B cell (primary cell): ENCODE measurements at regions not wholly inside any gene's neighbourhood (a gene's known extent, or its start where the extent isn't known, plus 50 kb on each side); places are given as distances from the start of the nearest gene placed in this dataset.

Experiments
- CTCF ChIP-seq: fragments of 200-600 bp; IDR thresholded peaks from one replicate; pipeline ENCODE4 v1.8.0; 2022; ENCODE audit warnings: antibody characterized with exemption, mild to moderate bottlenecking
- EZH2 ChIP-seq: IDR thresholded peaks from 2 replicates; pipeline ENCODE4 v1.6.1; 2012; ENCODE audit warnings: borderline replicate concordance, low read depth, mild to moderate bottlenecking, moderate library complexity, low read length; ENCODE audit not compliant: insufficient read depth, poor library complexity, severe bottlenecking

- TF ChIP-seq CTCF (no peak), EZH2 (no peak)
These were observed 180.2 kb upstream of the CBLB start for GRCh38 chr3:106048946-106049481.
